Stimulated activated CD4-positive, alpha-beta T cell treated with anti-CD3 and anti-CD28 coated beads, Interleukin-4, amount 100 ng/mL, for 4 hours (primary cell): ENCODE measurements at regions not wholly inside any gene's neighbourhood (a gene's known extent, or its start where the extent isn't known, plus 50 kb on each side); places are given as distances from the start of the nearest gene placed in this dataset.
"Not testable (repeated sequence)": the region's sequence is repeated elsewhere in the genome, so short reads cannot be mapped to it uniquely, and the experiment has no call there.

ENCODE experiments used
- DNase-seq, 2 experiments: peaks; one replicate each; pipeline ENCODE4 v3.0.0-alpha.2; 2020

DNA sequence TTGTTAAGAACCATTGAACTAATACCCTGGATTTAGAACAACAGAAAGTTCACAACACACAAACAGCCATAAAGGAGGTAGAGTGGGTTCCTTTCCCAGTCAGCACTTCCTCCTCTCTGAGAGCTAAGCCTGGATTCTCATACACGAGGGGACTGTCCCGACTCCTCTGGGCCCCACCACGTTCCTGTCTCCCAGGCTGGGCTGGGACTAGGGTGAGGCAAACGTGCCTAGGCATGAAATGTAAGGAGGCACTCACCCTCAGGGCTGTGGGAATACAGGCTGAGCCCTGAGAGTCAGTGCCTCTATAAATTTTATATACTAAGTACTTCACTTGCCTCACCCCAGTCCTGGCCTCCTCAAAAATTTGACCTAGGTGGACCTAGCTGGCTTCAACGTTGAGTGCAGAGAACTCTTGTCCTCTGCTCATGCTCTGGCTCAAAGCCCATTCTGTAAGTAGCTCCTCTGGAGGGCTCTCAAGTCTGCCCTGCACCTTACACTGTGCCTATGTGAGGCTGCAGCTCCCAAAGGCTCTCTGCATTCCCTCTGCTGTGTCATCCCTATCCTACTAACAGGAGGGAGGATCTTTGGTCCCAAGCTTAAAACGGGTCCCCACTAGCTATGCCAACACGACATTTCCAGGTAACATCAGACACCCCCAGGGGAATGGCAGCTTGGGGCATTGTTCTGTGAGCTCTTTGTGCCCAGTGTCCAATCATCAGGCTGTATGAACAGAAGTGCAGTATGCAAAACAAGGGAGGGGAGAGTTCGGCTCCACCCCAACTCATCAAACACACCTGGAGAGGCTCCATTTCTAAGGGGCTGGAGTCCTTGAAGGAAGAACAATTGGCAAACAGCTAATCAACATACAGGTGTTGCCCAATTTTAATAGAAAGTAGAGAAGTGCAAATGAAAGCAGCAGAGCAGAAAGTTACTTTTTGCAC is 233.2 kb downstream of the RPLP1 start:
- DNase-seq = no peak

DNA sequence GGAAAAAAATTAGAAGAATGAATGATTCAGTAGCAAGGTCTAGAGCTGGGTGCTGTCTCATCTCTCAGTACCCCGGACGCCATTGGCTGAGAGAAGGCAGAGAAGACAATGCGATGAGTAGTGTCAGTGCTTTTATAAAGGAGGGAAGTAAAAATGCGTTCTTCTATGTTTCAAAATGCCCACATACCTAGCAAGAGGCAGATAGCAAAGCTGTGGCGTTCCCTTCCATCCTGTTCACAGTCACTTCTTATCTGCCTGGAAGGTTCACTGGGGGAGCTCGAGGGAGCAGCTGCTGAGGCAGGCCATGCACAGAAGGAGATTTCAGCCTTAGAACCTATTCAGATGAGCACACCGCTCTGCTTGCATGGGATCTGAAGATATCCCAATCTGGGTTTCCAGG is 234.0 kb downstream of the RPLP1 start:
- DNase-seq = no peak

DNA sequence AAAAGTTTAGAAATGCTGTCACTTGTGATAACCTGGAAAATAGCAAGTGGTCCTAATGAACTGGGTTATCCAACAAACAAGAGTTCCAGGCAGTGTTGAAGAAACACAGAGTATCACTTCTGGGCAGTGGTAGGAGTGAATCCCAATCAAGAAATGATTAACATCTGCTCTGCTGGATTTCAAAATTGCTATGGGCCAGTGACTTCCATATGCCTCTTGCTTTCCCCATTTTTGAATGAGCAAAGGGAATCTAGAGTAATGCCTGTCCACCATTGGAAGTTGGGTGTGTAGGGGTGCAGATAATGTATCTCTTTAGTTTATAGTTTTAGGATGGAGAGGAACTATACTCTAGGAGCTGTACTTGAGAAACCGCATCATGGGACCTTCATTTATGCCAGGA is 236.5 kb downstream of the RPLP1 start:
- DNase-seq = no peak

DNA sequence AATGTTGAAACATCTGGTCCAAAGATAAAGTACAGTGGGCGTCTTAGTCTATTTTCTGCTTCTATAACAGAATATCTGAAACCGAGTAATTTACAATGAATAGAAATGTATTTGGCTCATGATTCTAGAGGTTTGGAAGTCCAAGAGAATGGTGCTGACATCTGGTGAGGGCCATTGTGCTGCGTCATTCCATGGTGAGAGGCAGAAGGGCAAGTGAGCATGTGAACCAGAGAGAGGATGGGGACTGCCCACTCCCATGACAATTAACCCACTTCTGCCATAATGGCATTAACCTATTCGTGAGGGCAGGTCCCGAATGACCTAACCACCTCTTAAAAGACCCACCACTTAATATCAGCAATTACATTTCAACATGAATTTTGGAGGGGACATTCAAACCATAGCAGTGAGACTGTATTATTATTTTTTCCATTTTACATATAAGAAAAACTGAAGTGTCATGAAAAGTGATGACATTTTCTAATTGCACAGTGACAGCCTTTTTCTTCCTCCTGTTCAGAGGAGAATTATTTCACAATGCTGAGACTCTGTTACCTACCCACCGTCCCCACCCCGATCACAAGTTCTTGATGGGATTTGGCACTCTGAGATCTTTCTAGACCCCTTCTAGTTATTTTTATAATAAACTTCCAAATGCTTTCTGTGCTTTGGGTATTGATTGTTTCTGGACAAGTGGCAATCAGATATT is 238.8 kb downstream of the RPLP1 start:
- no peak for DNase-seq

DNA sequence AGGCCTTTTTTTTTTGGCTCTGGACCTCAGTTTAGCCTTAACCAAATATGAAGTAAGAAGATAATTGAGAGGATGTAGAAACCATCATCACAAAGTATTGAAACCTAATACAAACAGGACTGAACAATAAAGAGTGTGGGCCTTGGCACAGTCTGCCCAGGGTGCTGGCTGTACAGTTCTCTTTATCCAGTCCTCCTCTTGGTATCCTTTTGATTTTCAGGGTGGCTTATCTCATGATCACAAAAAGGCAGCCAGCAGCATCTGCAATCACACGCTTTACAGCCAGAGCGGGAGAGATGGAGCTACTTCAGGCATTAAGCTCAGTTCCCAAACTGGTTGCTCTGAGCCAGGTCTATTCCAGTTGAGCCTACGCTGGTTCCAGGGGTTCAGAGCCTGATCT is 239.7 kb downstream of the RPLP1 start:
- no peak for DNase-seq

DNA sequence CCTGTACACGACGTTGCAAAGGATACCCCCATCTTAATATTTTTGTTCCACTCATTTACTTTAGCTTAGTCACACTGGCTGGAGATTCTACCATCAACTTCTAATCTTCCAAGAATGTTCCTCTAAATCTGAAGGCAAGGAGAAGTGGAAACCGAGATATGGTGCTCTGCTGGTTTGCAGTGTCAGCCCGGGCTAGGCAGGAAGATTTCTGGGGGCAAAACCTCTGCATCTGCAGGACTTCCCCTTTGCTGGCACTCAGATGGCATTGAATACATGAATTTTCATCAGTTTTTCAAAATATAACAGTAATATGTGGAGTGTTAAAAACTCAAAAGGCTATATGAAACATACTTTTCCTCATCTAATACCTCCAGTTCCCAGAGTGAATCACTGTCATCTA is 240.4 kb downstream of the RPLP1 start:
- DNase-seq = no peak

DNA sequence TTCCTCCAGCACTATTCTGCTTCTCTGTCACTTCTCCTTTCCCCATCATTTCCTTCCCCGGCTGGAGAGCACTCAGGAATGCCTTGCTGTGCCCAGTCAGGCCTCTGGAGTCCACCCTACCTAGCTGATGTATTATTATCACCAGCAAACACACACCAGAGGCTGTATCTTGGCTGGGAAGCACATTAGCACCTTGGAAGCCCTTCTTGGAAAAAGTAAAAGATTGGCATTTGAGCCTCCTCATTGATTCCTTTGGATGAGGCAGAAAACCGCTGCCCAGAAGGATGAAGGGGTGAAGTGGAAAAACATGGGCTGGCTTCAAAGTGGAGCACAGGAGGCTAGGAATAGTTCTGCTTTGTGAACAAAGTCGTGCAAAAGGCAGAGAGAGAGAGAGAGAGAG is 244.3 kb downstream of the RPLP1 start:
- DNase-seq = no peak

DNA sequence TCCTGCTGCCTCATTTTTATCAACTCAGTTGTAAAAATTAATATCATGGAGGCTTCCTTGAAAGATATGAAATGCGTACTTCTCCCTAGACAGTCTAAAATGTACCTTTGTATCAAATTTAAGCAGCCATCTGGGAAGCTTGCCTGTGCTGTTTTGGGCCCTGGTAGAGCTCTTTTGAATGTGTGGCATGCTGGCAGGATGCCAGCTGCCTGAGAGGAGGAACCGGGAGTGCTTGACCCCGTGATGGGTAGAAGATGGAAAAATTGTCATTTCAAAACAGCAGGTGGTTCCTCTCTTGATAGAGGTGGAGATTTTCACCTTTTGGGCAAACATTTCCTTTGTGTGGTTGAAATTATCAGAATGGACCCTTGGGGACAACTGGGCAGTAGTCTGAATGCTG is 245.3 kb downstream of the RPLP1 start:
- no peak for DNase-seq

DNA sequence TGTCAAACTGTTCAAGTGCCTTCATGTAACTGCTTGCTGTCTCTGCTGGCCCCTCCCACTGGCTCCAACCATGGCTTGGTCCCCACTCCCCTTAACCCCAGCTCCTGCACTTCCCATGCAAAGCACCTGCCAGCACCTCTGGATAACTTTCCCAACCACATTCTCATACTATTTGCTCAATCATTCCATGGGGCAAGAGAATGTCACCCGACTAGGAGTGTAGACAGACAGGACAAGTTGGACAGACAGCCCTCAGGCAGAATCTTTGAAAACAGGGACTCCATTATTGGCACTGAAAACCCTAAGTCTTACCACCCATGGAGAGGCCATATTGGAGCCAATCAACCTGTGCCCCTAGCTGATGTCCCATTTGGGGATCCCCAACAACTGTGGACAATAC is 246.5 kb downstream of the RPLP1 start:
- DNase-seq = no peak

DNA sequence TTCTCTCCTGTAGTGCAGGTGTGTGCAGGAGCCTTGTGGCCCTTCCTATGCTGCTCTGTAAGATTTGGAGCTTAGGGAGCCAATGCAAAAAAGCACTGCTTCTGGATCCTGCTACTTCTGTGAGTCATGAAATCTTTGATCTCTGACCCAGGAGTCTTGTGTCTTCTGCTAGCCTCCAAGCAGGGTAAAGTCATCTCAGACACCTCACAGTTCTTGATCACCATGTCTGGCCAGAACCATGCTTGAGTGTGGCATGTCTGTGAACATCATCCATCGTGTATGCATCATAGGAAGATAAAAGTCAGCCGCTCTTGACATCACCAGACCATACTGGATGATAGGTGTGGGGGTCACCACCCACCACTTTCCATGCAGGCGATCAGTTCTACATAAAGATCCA is 247.8 kb downstream of the RPLP1 start:
- DNase-seq = no peak

DNA sequence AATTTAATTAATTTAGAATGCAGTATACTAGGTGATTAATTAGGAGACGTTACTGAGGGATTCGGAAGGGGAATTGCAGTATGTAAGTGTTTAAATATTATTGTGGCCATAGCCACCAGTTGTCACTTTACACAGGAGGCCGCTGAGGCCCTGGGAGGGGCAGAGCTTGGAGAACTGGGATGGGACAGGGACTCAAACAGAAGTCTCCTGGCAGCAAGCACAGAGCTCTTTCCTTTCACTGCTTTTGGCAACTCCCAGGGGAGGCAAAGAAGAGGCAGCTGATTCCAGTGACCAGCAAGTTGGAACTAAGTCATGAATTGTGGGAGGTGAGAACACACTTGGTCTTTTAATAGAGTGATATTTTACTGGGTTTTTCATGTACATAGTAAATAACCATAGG is 248.6 kb downstream of the RPLP1 start:
- no peak for DNase-seq

DNA sequence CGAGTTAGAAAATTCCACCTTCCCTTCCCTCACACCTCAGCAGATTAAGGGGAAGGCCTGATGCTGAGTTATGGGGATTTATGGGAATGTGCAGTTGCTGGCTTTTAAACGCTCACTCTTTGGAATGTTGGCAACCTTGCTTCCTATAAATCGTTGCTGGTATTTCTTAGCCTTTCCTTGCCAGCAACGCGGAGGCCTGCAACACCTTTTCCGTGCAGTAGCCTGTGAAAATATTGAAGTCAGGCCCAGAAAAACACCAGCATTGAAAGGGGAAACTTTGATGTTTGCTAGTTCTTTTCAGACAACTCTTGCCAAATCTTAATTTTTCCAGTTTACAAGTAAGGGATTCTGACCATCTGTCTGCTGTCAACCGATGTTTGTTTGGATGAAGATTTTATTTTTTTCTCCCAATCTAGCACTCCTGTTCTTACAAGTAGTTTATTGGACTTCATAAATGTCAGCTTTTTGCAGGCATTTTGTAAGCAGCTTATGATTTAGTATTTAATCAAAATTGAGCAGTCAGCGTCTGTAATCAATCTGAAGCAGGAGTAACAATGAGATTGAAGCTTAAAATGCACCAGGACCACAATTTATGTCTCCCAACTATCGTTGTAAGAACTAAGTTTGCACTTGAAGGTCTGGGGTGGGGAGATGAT is 251.0 kb downstream of the RPLP1 start:
- no peak for DNase-seq

DNA sequence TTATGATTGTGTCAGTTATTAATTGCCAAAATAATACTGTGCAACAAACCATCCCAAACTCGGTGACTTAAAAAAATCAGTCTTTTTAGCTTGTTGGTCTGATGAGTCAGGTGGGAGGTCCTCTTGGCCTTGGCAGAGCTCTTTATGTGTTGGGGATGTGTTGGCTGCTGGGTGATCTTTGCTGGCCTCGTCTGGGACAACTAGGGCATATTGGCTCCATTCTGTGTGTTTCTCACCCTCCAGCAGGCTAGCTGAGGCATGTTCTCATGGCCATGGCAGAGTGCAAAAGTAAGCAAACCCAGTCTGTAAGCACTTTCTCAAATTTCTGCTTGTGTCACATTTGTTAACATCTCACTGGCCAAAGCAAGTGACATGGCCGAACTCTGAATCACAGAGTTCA is 251.6 kb downstream of the RPLP1 start:
- DNase-seq = no peak

DNA sequence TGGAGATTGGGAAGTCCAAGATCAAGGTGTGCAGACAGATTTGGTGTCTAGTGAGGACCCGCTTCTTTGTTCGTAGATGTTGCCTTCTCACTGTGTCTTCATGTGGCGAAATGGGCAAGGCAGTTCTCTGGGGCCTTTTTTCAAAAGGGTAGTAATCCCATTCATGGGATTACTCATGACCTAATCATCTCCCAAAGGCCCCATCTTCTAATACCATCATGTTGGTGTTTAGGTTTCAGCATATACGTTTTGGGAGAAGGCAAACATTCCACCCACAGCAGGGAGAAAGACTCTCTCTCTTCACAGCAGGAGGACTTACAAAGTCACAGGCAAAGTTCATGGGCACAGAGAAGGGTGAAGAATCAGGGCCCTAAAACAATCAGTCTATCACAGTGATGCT is 252.1 kb downstream of the RPLP1 start:
- DNase-seq = no peak

DNA sequence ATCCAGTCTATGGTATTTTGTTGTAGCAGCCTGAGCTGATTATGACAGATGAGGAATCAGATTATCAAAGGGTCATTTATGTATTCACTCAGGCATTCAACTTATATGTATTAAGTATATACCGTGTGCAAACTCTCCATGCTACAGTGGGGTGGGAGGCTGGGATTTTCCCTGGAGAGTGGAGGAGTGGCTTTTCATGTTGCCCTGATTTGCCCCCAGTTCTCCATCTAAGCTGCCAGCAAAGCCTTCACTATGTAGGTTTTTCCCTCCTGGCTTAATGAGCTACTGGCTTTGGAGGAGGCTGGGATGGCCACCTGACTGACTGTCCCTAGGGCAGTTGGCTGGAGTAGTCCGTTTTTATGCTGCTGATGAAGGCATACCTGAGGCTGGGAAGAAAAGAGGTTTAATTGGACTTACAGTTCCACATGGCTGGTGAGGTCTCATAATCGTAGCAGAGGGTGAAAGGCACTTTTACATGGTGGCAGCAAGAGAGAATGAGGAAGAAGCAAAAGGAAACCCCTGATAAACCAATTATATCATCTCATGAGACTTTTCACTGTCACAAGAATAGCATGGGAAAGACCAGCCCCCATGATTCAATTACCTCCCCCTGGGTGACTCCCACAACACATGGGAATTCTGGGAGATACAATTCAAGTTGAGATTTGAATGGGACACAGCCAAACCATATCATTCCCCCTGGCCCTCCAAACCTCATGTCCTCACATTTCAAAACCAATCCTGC is 253.9 kb downstream of the RPLP1 start:
- DNase-seq = no peak

DNA sequence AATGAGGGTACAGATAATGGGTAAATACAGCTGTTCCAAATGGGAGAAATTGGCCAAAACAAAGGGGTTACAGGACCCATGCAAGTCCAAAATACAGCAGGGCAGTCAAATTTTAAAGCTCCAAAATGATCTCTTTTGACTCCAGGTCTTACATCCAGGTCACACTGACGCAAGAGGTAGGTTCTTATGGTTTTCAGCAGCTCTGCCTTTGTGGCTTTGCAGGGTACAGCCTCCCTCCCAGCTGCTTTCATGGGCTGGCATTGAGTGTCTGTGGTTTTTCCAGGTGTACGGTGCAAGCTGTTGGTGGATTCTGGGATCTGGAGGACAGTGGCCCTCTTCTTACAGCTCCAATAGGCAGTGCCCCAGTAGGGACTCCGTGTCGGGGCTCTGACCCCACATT is 254.6 kb downstream of the RPLP1 start:
- not testable (repeated sequence) for DNase-seq

DNA sequence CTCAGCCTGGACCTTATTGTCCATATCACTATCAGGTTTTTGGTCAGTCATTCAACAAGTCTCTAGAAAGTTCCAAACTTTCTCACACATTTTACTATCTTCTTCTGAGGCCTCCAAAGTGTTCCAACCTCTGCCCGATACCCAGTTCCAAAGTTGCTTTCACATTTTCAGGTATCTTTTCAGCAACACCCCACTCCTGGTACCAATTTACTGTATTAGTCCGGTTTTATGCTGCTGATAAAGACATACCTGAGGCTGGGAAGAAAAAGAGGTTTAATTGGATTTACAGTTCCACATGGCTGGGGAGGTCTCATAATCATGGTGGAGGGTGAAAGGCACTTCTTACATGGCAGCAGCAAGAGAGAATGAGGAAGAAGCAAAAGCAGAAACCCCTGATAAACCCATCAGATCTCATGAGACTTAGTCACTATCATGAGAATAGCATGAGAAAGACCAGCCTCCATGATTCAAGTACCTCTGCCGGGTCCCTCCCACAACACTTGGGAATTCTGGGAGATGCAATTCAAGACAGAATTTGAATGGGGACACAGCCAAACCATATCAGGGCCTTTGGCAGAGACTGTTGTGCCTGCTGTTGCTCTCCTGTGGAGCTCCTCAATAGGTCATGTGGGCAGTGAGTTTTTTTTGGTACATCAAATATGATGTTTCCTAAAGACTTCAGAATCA is 256.0 kb downstream of the RPLP1 start:
- not testable (repeated sequence) for DNase-seq

DNA sequence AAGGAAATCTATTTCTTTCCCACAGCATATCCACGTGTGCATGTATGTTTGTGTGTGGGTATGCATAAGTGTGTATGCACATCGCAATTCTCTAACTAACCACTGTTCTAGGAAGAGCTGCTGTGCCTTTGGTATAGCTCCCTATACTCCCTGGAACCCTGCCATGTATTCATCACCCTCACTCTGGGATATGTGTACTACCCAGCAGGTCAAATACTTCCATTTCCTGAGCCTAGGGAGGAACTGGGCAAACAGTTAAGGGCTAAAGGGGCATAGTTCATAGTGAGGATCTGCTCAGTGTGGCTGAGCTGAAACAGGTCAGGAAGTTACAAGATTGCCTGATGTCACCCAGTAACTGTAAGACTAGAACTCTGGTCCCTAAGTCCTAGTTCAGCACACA is 260.4 kb downstream of the RPLP1 start:
- no peak for DNase-seq

DNA sequence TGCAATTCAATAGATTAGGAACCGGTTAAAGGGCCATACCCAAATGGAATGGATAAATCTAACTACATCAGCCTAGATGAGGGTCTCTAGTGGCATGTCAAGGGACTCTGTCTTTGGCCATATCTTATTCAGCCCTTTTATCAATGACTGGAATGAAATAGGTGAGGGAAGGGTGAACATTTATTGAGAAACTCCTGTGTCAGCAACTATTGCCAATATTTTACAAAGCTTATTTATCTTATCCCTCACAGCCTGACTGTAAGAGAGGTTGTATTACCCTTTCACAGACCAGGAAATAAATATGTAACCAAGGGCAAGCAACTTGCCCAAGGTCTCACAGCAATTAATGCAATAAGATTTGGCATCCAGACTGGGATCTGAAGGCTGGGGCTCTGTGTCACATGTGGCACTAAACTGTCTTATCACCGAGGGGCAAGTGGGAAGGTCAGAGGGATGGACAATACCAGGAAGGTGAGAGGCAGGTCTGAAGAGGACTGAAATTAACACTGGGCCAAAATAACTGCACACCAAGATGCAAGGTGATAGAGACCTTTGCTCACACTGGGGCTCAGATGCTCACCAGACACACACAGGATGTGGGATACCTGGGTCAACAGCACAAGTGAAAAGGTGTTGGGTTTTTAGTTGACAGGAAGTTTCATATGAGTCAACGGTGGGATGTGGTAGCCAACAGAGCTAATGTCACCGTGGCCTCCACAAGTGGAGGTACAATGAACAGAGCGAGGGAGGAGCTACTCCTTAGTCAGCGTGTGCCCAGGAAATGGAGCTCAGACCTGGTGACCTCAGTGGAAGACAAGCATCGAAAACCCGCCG is 261.3 kb downstream of the RPLP1 start:
- peak; percentile 20 to 69 for DNase-seq

DNA sequence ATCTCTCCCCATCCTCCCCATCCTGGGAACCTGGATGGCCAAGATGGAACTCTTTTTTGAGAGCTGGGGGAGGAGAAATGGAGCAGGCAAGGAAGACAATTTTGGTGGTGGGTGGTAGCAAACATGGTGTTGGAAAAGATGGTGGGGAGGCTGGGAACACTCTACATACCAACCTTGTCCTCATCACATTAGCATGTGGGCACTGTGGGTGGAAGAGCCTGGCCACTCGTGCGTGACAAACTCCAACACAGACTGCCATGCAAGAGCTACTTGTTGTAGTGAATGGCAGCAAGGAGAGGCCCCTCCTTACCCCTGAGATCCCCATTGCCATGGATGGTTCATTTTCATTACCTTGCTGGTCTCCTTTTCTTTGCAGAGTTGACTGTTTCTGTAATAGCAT is 262.6 kb downstream of the RPLP1 start:
- no peak for DNase-seq

DNA sequence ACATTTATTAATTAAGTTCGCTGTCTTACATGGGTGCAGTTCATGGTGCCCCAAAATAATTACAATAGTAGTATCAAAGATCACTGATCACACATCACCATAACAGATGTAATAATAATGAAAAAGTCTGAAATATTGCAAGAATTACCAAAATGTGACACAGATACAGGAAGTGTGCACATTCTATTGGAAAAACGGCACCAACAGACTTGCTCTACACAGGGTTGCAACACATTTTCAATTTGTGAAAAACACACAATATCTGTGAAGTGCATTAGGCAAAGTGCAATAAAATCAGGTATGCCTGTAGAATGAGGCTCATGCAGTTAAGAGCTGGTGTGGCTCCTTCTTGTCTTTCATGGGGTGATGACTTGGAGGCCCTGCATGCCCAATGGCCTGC is 265.8 kb downstream of the RPLP1 start:
- DNase-seq = no peak

DNA sequence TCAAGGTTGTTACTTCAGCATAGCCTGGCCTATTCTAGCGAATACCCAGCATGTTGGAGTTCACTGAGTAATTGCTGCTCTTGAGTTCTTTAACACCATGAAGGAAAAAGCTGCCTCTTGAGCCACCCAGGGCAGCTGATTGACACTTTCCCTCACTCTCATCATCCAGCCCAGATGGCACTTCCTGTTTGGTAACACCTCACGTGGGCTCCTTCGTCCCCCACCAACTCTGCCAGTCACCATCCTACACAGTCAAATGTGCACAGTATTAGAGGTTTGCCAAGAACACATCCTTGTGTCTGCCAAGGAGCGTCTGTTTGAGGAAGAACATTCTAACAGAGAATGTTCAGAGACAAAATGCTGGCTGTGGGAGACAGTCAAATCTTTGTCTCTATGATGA is 266.3 kb downstream of the RPLP1 start:
- DNase-seq = peak in 1 of 2 experiments; percentile 19
